Breast epithelium (tissue), 4 donors: ENCODE measurements at regions not wholly inside any gene's neighbourhood (a gene's known extent, or its start where the extent isn't known, plus 50 kb on each side); places are given as distances from the start of the nearest gene placed in this dataset.

Source experiments
- DNase-seq, 2 donors: peaks; one replicate each; pipeline ENCODE4 v3.0.0-alpha.2; 2019; ENCODE audit warnings: low spot score in 2 of 2
- H3K27ac ChIP-seq, 2 donors: fragments of 200-600 bp; sonication (generic) in 1 of 2; one replicate each; pipeline ENCODE4 v1.5.1; 2016 to 2019; ENCODE audit warnings: mild to moderate bottlenecking in 1 of 2
- H3K27me3 ChIP-seq, 2 donors: fragments of 200-600 bp; sonication (generic) in 1 of 2; one replicate each; pipeline versions ENCODE4 v1.5.1 to v1.6.0; 2017 to 2019; ENCODE audit warnings: control low read depth in 1 of 2, mild to moderate bottlenecking in 1 of 2
- H3K36me3 ChIP-seq: fragments of 200-600 bp; one replicate; pipeline ENCODE4 v1.5.1; 2019
- H3K4me1 ChIP-seq, 2 donors: fragments of 200-600 bp; sonication (generic); one replicate each; pipeline ENCODE4 v1.5.1; 2016 to 2019; ENCODE audit warnings: control low read depth in 1 of 2
- H3K4me3 ChIP-seq, 3 donors: fragments of 200-600 bp; sonication (generic); 1 replicate in 2 of 3; 2 replicates in 1 of 3; pipeline ENCODE4 v1.5.1; 2016 to 2019; ENCODE audit warnings: mild to moderate bottlenecking in 3 of 3, moderate library complexity in 2 of 3
- H3K9me3 ChIP-seq, 2 donors: fragments of 200-600 bp; sonication (generic) in 1 of 2; one replicate each; pipeline ENCODE4 v1.5.1; 2016 to 2019; ENCODE audit warnings: control low read depth in 1 of 2
- POLR2A ChIP-seq: fragments of 450-650 bp; IDR thresholded peaks from one replicate; pipeline ENCODE4 v1.6.1; 2016; ENCODE audit warnings: antibody characterized with exemption, mild to moderate bottlenecking, moderate library complexity
- POLR2AphosphoS5 ChIP-seq, 3 donors: sonication (generic); formaldehyde crosslinking; IDR thresholded peaks; one replicate each; pipeline ENCODE4 v1.6.1; 2017; ENCODE audit warnings: antibody characterized with exemption in 3 of 3
- intact Hi-C: fragments of 100-400 bp; cut with DNase I; formaldehyde crosslinking; loops from one replicate; pipeline ENCODE4 v1.15.1; 2023; ENCODE audit warnings: low total_unique reads
- TF ChIP-seq, protein P1 (sequence below), 3 donors: fragments of 450-650 bp; IDR thresholded peaks; one replicate each; pipeline ENCODE4 v1.5.1; 2016 to 2017; ENCODE audit warnings: antibody characterized with exemption in 3 of 3, mild to moderate bottlenecking in 3 of 3, moderate library complexity in 3 of 3

- no peaks in the 10 kb centered on the region for H3K36me3 ChIP-seq
- no peaks in the 10 kb centered on the region for H3K4me1 ChIP-seq
- intact Hi-C loops: no loop called here
- no peak overlapping the region for H3K4me3 ChIP-seq
- H3K27ac ChIP-seq: no peak overlapping the region
- DNase-seq: no peak
- no peak for TF ChIP-seq POLR2AphosphoS5 (IDR thresholded peaks at IDR 0.05)
- TF ChIP-seq POLR2A: no peak
- TF ChIP-seq, protein P1, sequence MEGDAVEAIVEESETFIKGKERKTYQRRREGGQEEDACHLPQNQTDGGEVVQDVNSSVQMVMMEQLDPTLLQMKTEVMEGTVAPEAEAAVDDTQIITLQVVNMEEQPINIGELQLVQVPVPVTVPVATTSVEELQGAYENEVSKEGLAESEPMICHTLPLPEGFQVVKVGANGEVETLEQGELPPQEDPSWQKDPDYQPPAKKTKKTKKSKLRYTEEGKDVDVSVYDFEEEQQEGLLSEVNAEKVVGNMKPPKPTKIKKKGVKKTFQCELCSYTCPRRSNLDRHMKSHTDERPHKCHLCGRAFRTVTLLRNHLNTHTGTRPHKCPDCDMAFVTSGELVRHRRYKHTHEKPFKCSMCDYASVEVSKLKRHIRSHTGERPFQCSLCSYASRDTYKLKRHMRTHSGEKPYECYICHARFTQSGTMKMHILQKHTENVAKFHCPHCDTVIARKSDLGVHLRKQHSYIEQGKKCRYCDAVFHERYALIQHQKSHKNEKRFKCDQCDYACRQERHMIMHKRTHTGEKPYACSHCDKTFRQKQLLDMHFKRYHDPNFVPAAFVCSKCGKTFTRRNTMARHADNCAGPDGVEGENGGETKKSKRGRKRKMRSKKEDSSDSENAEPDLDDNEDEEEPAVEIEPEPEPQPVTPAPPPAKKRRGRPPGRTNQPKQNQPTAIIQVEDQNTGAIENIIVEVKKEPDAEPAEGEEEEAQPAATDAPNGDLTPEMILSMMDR (IDR thresholded peaks at IDR 0.05): no peak
- H3K9me3 ChIP-seq: no peaks in the 10 kb centered on the region
- no peaks in the 10 kb centered on the region for H3K27me3 ChIP-seq
Observed at GRCh38 chr12:19645823-19646222, 206.5 kb downstream of the AEBP2 start.

DNA sequence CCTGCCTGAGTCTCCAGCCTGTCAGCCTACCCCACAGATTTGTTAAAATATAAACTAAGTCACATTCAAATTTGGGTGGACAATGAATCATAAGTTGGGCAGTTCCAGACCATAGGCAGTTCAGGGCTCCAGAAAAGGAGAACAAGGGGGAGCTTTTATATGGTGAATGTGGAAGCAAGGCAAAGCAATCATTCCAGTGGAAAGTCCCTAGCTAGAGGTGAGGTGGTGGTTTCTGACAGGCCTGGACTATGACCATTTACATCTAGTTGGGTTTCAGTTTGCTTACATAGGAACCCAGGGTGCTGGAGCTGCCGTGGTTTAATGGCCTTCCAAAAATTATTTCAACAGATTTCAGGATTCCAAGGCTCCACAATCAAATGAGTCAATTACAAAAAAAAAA, 207.3 kb downstream of the AEBP2 start:
- H3K9me3 ChIP-seq: no peaks in the 10 kb centered on the region
- no peak overlapping the region for H3K27ac ChIP-seq
- TF ChIP-seq POLR2A (no peak), POLR2AphosphoS5 (IDR thresholded peaks at IDR 0.05) (no peak)
- TF ChIP-seq, protein P1 (IDR thresholded peaks at IDR 0.05): no peak
- no peaks in the 10 kb centered on the region for H3K4me1 ChIP-seq
- H3K4me3 ChIP-seq: no peak overlapping the region
- no peaks in the 10 kb centered on the region for H3K36me3 ChIP-seq
- DNase-seq: no peak
- intact Hi-C loops: no loop called here
- H3K27me3 ChIP-seq: no peaks in the 10 kb centered on the region

GRCh38 chr12:19647806-19648556, 208.7 kb downstream of the AEBP2 start:
- no peak for TF ChIP-seq POLR2AphosphoS5 (IDR thresholded peaks at IDR 0.05)
- TF ChIP-seq, protein P1 (IDR thresholded peaks at IDR 0.05): no peak
- no peak for TF ChIP-seq POLR2A
- Histone ChIP-seq H3K9me3 (no peaks in the 10 kb centered on the region), H3K27me3 (no peaks in the 10 kb centered on the region), H3K4me3 (no peak overlapping the region), H3K4me1 (no peaks in the 10 kb centered on the region), H3K36me3 (no peaks in the 10 kb centered on the region), H3K27ac (no peak overlapping the region)
- intact Hi-C loops: no loop called here
- no peak for DNase-seq

DNA sequence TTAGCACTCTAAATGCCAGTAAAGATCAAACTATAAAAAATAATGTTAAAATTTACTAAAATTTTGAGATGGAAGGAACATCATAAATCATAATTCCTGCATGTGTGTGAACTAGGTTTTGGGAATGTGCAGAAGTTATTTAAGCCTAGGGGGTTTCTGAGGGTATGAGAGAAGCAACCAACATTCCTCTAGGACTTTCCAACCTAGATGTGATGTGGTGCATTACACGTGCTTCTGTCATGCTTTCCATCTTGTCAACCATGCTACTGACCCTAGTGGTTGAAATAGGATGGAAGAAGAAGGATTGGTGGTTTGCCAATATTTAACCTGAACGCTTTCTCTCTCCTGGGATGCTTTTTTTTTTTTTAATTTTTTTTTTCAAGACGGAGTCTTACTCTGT, 209.3 kb downstream of the AEBP2 start:
- intact Hi-C loops: no loop called here
- H3K9me3 ChIP-seq: no peaks in the 10 kb centered on the region

DNA sequence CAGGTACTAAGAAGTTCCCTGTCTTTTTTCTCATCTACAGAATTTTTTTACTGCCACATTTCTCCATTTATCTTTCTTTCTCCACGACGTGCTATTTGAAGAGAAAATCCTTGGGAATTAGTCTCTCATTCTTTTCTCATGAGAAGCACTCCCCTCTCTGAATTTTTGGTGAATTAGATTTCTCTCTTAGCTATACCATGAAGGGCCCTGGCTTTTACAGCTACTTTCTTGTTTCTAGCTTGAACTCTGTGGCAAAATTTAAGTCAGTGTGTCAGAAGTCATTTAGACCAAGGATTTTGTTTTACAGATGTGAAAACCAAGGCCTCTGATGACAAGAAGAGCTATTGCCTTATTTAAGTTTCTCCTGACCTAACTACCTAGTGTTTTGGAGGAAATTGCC, 213.1 kb downstream of the AEBP2 start:
- TF ChIP-seq POLR2AphosphoS5 (IDR thresholded peaks at IDR 0.05): no peak
- TF ChIP-seq, protein P1 (IDR thresholded peaks at IDR 0.05): no peak
- no peak for TF ChIP-seq POLR2A
- H3K27ac ChIP-seq: no peak overlapping the region
- DNase-seq: no peak

More for the DNA sequence above, 209.3 kb downstream of the AEBP2 start:
- DNase-seq: no peak
- H3K36me3 ChIP-seq: no peaks in the 10 kb centered on the region
- TF ChIP-seq, protein P1 (IDR thresholded peaks at IDR 0.05): no peak
- TF ChIP-seq POLR2A (no peak), POLR2AphosphoS5 (IDR thresholded peaks at IDR 0.05) (no peak)
- H3K4me1 ChIP-seq: no peaks in the 10 kb centered on the region
- no peak overlapping the region for H3K4me3 ChIP-seq
- H3K27me3 ChIP-seq: no peaks in the 10 kb centered on the region
- no peak overlapping the region for H3K27ac ChIP-seq

More for the DNA sequence above, 213.1 kb downstream of the AEBP2 start:
- H3K27me3 ChIP-seq: no peaks in the 10 kb centered on the region
- no peaks in the 10 kb centered on the region for H3K4me1 ChIP-seq
- intact Hi-C loops: no loop called here
- no peaks in the 10 kb centered on the region for H3K36me3 ChIP-seq
- H3K9me3 ChIP-seq: no peaks in the 10 kb centered on the region
- H3K4me3 ChIP-seq: no peak overlapping the region
